ENCODE measurements at regions not wholly inside any gene's neighbourhood (a gene's known extent, or its start where the extent isn't known, plus 50 kb on each side); places are given as distances from the start of the nearest gene placed in this dataset.

- peaks cover 34% of the 10 kb centered on the region for H3K9me3 Mint-ChIP-seq
- peak; percentile 29 for TF ChIP-seq CTCF (IDR thresholded peaks at IDR 0.05; ENCODE audit: unreplicated experiment)
Measured at GRCh38 chr16:35195173-35195863, 1735.9 kb downstream of the TP53TG3F start.

GRCh38 chr16:35195864-35196216 is 1736.4 kb downstream of the TP53TG3F start:
- Mint-ChIP-seq H3K9me3 (peaks cover 38% of the 10 kb centered on the region), H3K27me3 (ENCODE audit: low read depth) (no peaks in the 10 kb centered on the region), H3K36me3 (peaks cover 1% of the 10 kb centered on the region), H3K4me3 (no peak overlapping the region), H3K27ac (no peak overlapping the region), H3K4me1 (no peaks in the 10 kb centered on the region)
- no peak for DNase-seq (ENCODE audit: low spot score in 2 of 2, unreplicated experiment in 2 of 2)
- no peak for TF ChIP-seq CTCF (IDR thresholded peaks at IDR 0.05; ENCODE audit: unreplicated experiment)

More at GRCh38 chr16:35195173-35195863, 1735.9 kb downstream of the TP53TG3F start:
- peaks cover 1% of the 10 kb centered on the region for H3K36me3 Mint-ChIP-seq
- no peak overlapping the region for H3K27ac Mint-ChIP-seq
- DNase-seq (ENCODE audit: low spot score in 2 of 2, unreplicated experiment in 2 of 2) = no peak
- H3K27me3 Mint-ChIP-seq (ENCODE audit: low read depth) = no peaks in the 10 kb centered on the region
- H3K4me1 Mint-ChIP-seq = no peaks in the 10 kb centered on the region
- H3K4me3 Mint-ChIP-seq = no peak overlapping the region

- DNase-seq (ENCODE audit: low spot score in 2 of 2, unreplicated experiment in 2 of 2) = no peak
- Mint-ChIP-seq H3K4me1 (no peaks in the 10 kb centered on the region), H3K27ac (no peak overlapping the region), H3K27me3 (ENCODE audit: low read depth) (no peaks in the 10 kb centered on the region), H3K36me3 (peaks cover 1% of the 10 kb centered on the region), H3K9me3 (peaks cover 41% of the 10 kb centered on the region), H3K4me3 (no peak overlapping the region)
- TF ChIP-seq CTCF (IDR thresholded peaks at IDR 0.05; ENCODE audit: unreplicated experiment) = no peak
Measured at GRCh38 chr16:35196313-35196712, 1736.9 kb downstream of the TP53TG3F start.

- H3K4me3 Mint-ChIP-seq = no peak overlapping the region
- H3K9me3 Mint-ChIP-seq = peaks cover 47% of the 10 kb centered on the region
- H3K4me1 Mint-ChIP-seq = no peaks in the 10 kb centered on the region
- H3K36me3 Mint-ChIP-seq = peaks cover 1% of the 10 kb centered on the region
- no peak for DNase-seq (ENCODE audit: low spot score in 2 of 2, unreplicated experiment in 2 of 2)
- no peak for TF ChIP-seq CTCF (IDR thresholded peaks at IDR 0.05; ENCODE audit: unreplicated experiment)
- H3K27ac Mint-ChIP-seq = no peak overlapping the region
- H3K27me3 Mint-ChIP-seq (ENCODE audit: low read depth) = no peaks in the 10 kb centered on the region
Measured at GRCh38 chr16:35197656-35198055, 1738.2 kb downstream of the TP53TG3F start.

GRCh38 chr16:35198223-35199199 is 1739.1 kb downstream of the TP53TG3F start:
- H3K36me3 Mint-ChIP-seq = peaks cover 1% of the 10 kb centered on the region
- DNase-seq (ENCODE audit: low spot score in 2 of 2, unreplicated experiment in 2 of 2) = no peak
- H3K27ac Mint-ChIP-seq = no peak overlapping the region
- H3K4me3 Mint-ChIP-seq = no peak overlapping the region
- H3K9me3 Mint-ChIP-seq = peaks cover 54% of the 10 kb centered on the region
- no peaks in the 10 kb centered on the region for H3K27me3 Mint-ChIP-seq (ENCODE audit: low read depth)
- TF ChIP-seq CTCF (IDR thresholded peaks at IDR 0.05; ENCODE audit: unreplicated experiment) = no peak
- no peaks in the 10 kb centered on the region for H3K4me1 Mint-ChIP-seq
